ENCODE measurements at regions not wholly inside any gene's neighbourhood (a gene's known extent, or its start where the extent isn't known, plus 50 kb on each side); places are given as distances from the start of the nearest gene placed in this dataset.

DNA sequence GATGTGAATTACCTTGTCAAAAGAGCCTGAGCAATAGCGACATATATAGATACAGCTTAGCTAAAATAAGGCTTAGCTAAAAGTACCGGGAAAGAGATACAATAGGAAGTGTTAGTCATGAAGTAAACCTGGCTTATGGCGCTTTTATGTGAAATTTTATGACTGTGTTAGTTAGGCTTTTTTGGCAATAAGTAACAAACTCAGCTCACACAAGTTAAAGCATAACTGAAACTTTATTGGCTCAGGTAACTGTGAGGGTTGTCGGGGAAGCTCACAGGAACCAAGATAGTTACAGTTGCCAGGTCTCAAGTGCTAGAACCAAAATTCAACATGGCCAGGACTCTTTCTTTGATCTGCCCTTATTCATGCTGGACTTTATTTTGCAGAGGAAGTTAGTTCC lies 925.0 kb upstream of the GYPC start:
- Histone ChIP-seq H3K9me2 (replicated peaks; ENCODE audit: insufficient read depth) (no peaks in the 10 kb centered on the region), H3K27ac (peak overlapping the region; percentile 18), H2AFZ (no peak overlapping the region), H3K4me2 (peak overlapping the region; percentile 47), H3K4me3 (no peak overlapping the region), H3K27me3 (no peaks in the 10 kb centered on the region), H3K79me2 (no peaks in the 10 kb centered on the region), H4K20me1 (ENCODE audit: insufficient read depth, poor library complexity, severe bottlenecking) (no peaks in the 10 kb centered on the region), H3K36me3 (replicated peaks; ENCODE audit: insufficient read depth, low read depth) (no peaks in the 10 kb centered on the region), H3K4me1 (ENCODE audit: insufficient read depth) (peaks cover 4% of the 10 kb centered on the region), H3K9me3 (ENCODE audit: low read depth) (no peaks in the 10 kb centered on the region)
- peak; percentile 47 for DNase-seq (ENCODE audit: low spot score)
- TF ChIP-seq, protein P1, sequence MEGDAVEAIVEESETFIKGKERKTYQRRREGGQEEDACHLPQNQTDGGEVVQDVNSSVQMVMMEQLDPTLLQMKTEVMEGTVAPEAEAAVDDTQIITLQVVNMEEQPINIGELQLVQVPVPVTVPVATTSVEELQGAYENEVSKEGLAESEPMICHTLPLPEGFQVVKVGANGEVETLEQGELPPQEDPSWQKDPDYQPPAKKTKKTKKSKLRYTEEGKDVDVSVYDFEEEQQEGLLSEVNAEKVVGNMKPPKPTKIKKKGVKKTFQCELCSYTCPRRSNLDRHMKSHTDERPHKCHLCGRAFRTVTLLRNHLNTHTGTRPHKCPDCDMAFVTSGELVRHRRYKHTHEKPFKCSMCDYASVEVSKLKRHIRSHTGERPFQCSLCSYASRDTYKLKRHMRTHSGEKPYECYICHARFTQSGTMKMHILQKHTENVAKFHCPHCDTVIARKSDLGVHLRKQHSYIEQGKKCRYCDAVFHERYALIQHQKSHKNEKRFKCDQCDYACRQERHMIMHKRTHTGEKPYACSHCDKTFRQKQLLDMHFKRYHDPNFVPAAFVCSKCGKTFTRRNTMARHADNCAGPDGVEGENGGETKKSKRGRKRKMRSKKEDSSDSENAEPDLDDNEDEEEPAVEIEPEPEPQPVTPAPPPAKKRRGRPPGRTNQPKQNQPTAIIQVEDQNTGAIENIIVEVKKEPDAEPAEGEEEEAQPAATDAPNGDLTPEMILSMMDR (IDR thresholded peaks at IDR 0.05; ENCODE audit: poor library complexity): no peak
- TF ChIP-seq EZH2 (IDR thresholded peaks at IDR 0.05; ENCODE audit: borderline replicate concordance) (no peak), EZH2phosphoT487 (IDR thresholded peaks at IDR 0.05; ENCODE audit: low read depth, severe bottlenecking, unreplicated experiment) (no peak)
- 48% methylated on average over 4 of the region's 4 CpGs for WGBS (ENCODE audit: low lambda C conversion rate, missing lambda C conversion rate)

DNA sequence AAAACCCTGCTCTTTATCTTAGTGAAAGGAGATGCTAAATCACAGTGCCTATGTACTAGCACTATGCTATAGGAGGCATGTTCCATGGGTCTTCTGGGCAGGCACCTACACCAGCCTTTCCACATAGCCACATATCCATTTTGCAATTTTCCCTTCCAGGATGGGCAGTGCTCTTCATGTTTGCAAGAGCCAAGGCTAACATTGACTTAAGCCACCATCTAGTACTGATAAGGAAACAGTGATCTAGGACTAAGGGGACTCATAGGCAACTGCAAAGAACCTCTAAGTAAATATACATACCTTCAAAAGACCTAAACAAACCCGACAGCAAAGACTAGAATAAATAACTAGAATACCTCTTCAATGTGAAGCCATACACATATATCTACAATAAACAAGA lies 919.7 kb upstream of the GYPC start:
- peaks cover 4% of the 10 kb centered on the region for H3K4me1 ChIP-seq (ENCODE audit: insufficient read depth)
- H3K4me2 ChIP-seq: no peak overlapping the region
- H3K27me3 ChIP-seq: no peaks in the 10 kb centered on the region
- H3K9me3 ChIP-seq (ENCODE audit: low read depth): peaks cover 12% of the 10 kb centered on the region
- no peak overlapping the region for H3K4me3 ChIP-seq
- TF ChIP-seq, protein P1 (IDR thresholded peaks at IDR 0.05; ENCODE audit: poor library complexity): no peak
- TF ChIP-seq EZH2phosphoT487 (IDR thresholded peaks at IDR 0.05; ENCODE audit: low read depth, severe bottlenecking, unreplicated experiment) (no peak), EZH2 (IDR thresholded peaks at IDR 0.05; ENCODE audit: borderline replicate concordance) (no peak)
- no peak overlapping the region for H2AFZ ChIP-seq
- no peaks in the 10 kb centered on the region for H3K79me2 ChIP-seq
- no peaks in the 10 kb centered on the region for H3K9me2 ChIP-seq (replicated peaks; ENCODE audit: insufficient read depth)
- no peaks in the 10 kb centered on the region for H3K36me3 ChIP-seq (replicated peaks; ENCODE audit: insufficient read depth, low read depth)
- no peaks in the 10 kb centered on the region for H4K20me1 ChIP-seq (ENCODE audit: insufficient read depth, poor library complexity, severe bottlenecking)
- H3K27ac ChIP-seq: no peak overlapping the region
- WGBS (ENCODE audit: low lambda C conversion rate, missing lambda C conversion rate): 67% methylated on average over 1 of the region's 1 CpG
- DNase-seq (ENCODE audit: low spot score): no peak

DNA sequence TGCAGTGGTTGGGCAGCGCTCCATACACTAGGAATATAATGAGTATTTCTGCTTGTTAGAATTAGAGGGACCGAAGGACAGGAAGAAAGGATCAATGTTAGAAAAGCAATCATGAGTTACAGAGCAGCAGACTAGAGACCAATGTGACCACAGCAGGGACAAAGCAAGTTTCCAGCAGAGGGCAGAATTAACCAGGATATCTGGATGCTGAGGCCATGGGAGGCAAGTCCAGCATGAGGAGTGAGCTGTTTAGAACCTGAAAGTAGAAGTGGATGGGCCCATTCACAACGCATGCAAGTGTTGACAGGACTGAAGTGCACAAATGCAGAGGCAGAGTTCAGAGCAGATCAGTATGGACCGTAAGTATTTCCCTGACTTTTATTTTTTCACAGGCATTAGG lies 910.4 kb upstream of the GYPC start:
- no peaks in the 10 kb centered on the region for H3K36me3 ChIP-seq (replicated peaks; ENCODE audit: insufficient read depth, low read depth)
- WGBS (ENCODE audit: low lambda C conversion rate, missing lambda C conversion rate): 47% methylated on average over 4 of the region's 4 CpGs
- no peaks in the 10 kb centered on the region for H3K9me2 ChIP-seq (replicated peaks; ENCODE audit: insufficient read depth)
- TF ChIP-seq EZH2 (IDR thresholded peaks at IDR 0.05; ENCODE audit: borderline replicate concordance) (no peak), EZH2phosphoT487 (IDR thresholded peaks at IDR 0.05; ENCODE audit: low read depth, severe bottlenecking, unreplicated experiment) (no peak)
- TF ChIP-seq, protein P1 (IDR thresholded peaks at IDR 0.05; ENCODE audit: poor library complexity): peak; percentile 73
- no peaks in the 10 kb centered on the region for H4K20me1 ChIP-seq (ENCODE audit: insufficient read depth, poor library complexity, severe bottlenecking)
- DNase-seq (ENCODE audit: low spot score): peak; percentile 69
- H2AFZ ChIP-seq: peak overlapping the region; percentile 23
- no peak overlapping the region for H3K27ac ChIP-seq
- no peak overlapping the region for H3K4me2 ChIP-seq
- H3K79me2 ChIP-seq: no peaks in the 10 kb centered on the region
- no peaks in the 10 kb centered on the region for H3K9me3 ChIP-seq (ENCODE audit: low read depth)
- H3K4me3 ChIP-seq: no peak overlapping the region
- H3K27me3 ChIP-seq: no peaks in the 10 kb centered on the region
- H3K4me1 ChIP-seq (ENCODE audit: insufficient read depth): no peaks in the 10 kb centered on the region
